ENCODE measurements at regions not wholly inside any gene's neighbourhood (a gene's known extent, or its start where the extent isn't known, plus 50 kb on each side); places are given as distances from the start of the nearest gene placed in this dataset.

- TF ChIP-seq, protein P1, sequence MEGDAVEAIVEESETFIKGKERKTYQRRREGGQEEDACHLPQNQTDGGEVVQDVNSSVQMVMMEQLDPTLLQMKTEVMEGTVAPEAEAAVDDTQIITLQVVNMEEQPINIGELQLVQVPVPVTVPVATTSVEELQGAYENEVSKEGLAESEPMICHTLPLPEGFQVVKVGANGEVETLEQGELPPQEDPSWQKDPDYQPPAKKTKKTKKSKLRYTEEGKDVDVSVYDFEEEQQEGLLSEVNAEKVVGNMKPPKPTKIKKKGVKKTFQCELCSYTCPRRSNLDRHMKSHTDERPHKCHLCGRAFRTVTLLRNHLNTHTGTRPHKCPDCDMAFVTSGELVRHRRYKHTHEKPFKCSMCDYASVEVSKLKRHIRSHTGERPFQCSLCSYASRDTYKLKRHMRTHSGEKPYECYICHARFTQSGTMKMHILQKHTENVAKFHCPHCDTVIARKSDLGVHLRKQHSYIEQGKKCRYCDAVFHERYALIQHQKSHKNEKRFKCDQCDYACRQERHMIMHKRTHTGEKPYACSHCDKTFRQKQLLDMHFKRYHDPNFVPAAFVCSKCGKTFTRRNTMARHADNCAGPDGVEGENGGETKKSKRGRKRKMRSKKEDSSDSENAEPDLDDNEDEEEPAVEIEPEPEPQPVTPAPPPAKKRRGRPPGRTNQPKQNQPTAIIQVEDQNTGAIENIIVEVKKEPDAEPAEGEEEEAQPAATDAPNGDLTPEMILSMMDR (conservative IDR thresholded peaks at IDR 0.05): no peak
- no peak for TF ChIP-seq ZFX (IDR thresholded peaks at IDR 0.05)
These were observed 1723.3 kb downstream of the EFNA5 start for GRCh38 chr5:105947461-105947860.
